ENCODE measurements at regions not wholly inside any gene's neighbourhood (a gene's known extent, or its start where the extent isn't known, plus 50 kb on each side); places are given as distances from the start of the nearest gene placed in this dataset.
A peak's percentile ranks its signal among the peaks of the same experiment; 100 is the strongest.

DNA sequence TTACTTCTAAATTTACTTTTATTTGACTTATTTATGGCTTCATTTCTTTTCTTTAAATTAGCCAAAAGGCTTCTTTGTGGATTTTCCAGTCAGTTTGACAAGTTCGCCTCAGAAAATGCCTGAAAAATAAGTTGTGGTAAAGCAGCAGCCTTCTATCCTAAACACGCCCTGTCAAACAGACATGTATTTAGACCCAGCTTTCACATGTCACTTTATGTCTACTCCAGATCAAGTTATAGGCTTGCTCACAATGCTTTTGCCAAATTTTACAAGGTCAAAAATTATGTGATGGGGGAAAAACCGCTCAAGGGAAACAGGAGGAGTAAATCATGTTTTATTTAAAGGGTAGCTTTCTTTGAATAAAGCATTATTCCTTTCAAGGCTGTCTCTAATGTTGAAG, 615.0 kb downstream of the HDGFL1 start:
- 70 to 100% (median 92%) methylated on average over 1 to 3 of the region's 3 CpGs for WGBS, 10 experiments
- Histone ChIP-seq H3K4me3 (no peak overlapping the region), H3K27ac (no peak overlapping the region), H3K4me1 (replicated peaks in 1 of 2) (peaks cover 7 to 14% of the 10 kb centered on the region in 2 donors)
- in situ Hi-C loops (cut with MboI; ENCODE audit: low pct_unique_long_range_greater_than_20kb in 2 of 9, low sequenced_read_pairs in 9 of 9, unreplicated experiment in 9 of 9): no loop called here
- no peak for ATAC-seq (replicated peaks in 6 of 8)

DNA sequence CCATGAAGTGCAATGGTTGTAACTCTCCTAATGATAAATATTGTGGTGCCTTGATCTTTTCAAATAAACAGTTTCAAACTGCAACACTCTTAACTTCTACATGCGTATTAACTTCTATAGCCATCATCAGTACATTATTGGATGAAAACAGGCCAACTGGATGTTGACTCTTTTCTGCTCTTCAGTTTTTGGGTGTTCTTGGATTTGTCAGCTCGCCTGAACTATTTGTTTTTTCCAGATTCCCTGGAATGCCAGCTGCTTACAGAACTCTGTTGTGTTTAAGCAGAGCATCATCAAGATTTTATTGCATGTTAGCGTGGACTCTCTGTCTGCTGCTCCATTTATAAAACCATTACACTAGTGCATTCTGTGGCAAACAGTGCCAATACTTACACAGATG, 626.1 kb downstream of the HDGFL1 start:
- 19 to 100% (median 83%) methylated on average over 1 to 3 of the region's 3 CpGs; no CpG with 5 or more reads in 1 of the 10 experiments for WGBS, 10 experiments

GRCh38 chr6:23199541-23199940, 630.2 kb downstream of the HDGFL1 start:
- ATAC-seq (replicated peaks in 6 of 8): no peak
- no peak overlapping the region for H3K27ac ChIP-seq
- no peak overlapping the region for H3K4me3 ChIP-seq
- WGBS, 10 experiments: 41 to 100% (median 92%) methylated on average over 4 of the region's 4 CpGs
- H3K4me1 ChIP-seq (replicated peaks in 1 of 2): no peaks in the 10 kb centered on the region
- in situ Hi-C loops (cut with MboI; ENCODE audit: low pct_unique_long_range_greater_than_20kb in 2 of 9, low sequenced_read_pairs in 9 of 9, unreplicated experiment in 9 of 9): no loop called here

More for the DNA sequence above, 626.1 kb downstream of the HDGFL1 start:
- no peak overlapping the region for H3K4me3 ChIP-seq
- H3K4me1 ChIP-seq (replicated peaks in 1 of 2): no peaks in the 10 kb centered on the region
- in situ Hi-C loops (cut with MboI; ENCODE audit: low pct_unique_long_range_greater_than_20kb in 2 of 9, low sequenced_read_pairs in 9 of 9, unreplicated experiment in 9 of 9): no loop called here
- ATAC-seq (replicated peaks in 6 of 8): no peak
- no peak overlapping the region for H3K27ac ChIP-seq

DNA sequence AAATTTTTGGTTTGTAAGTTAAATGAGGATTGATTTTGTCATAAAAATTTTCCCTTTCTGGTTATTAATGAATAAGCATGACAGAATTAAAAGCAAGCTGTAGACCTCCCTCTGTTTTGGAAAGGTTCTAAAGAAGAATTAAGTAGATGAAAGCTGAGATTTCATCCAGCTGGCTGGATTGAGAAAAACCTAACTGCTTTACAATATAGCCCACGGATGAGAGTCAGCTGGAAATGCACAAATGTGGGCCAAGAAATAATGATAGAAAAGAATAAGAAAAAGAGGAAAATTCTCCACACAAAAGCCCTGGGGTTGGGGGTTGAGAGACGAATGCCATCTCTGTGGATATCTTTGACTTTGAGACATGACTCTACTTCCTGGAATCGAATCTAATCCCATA, 631.6 kb downstream of the HDGFL1 start:
- no peak overlapping the region for H3K27ac ChIP-seq
- WGBS, 10 experiments: 20 to 100% (median 47%) methylated on average over 1 to 3 of the region's 3 CpGs
- in situ Hi-C loops (cut with MboI; ENCODE audit: low pct_unique_long_range_greater_than_20kb in 2 of 9, low sequenced_read_pairs in 9 of 9, unreplicated experiment in 9 of 9): no loop called here
- ATAC-seq (replicated peaks in 6 of 8): no peak
- H3K4me3 ChIP-seq: no peak overlapping the region
- no peaks in the 10 kb centered on the region for H3K4me1 ChIP-seq (replicated peaks in 1 of 2)

GRCh38 chr6:23202207-23202606, 632.8 kb downstream of the HDGFL1 start:
- H3K4me3 ChIP-seq: no peak overlapping the region
- 34 to 96% (median 80%) methylated on average over 1 to 5 of the region's 5 CpGs; no CpG with 5 or more reads in 2 of the 10 experiments for WGBS, 10 experiments
- H3K27ac ChIP-seq: no peak overlapping the region
- ATAC-seq (replicated peaks in 6 of 8): no peak
- H3K4me1 ChIP-seq (replicated peaks in 1 of 2): no peaks in the 10 kb centered on the region
- in situ Hi-C loops (cut with MboI; ENCODE audit: low pct_unique_long_range_greater_than_20kb in 2 of 9, low sequenced_read_pairs in 9 of 9, unreplicated experiment in 9 of 9): no loop called here

DNA sequence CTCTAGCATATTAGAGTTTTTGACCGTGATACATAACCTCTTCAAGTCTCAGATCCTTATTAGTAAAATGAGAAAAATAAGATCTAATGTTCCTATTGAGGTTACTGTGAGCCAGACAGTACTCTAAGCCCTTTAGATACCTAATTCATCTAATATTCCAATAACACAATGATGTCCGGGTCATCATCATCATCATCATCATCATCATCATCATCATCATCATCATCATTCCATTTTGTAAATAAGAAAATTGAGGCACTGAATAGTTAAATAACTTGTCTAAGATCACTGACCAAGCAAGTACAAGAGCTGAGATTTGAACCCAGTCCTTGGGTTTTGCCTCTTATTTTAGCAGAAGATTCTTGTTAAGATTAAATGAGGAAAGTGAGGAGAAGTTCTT, 643.0 kb downstream of the HDGFL1 start:
- Histone ChIP-seq H3K27ac (no peak overlapping the region), H3K4me3 (no peak overlapping the region), H3K4me1 (replicated peaks in 1 of 2) (no peaks in the 10 kb centered on the region)
- no peak for ATAC-seq (replicated peaks in 6 of 8)
- WGBS, 10 experiments: 0 to 100% (median 62%) methylated on average over 1 to 2 of the region's 2 CpGs; no CpG with 5 or more reads in 4 of the 10 experiments
- in situ Hi-C loops (cut with MboI; ENCODE audit: low pct_unique_long_range_greater_than_20kb in 2 of 9, low sequenced_read_pairs in 9 of 9, unreplicated experiment in 9 of 9): no loop called here

GRCh38 chr6:23213193-23213592, 643.8 kb downstream of the HDGFL1 start:
- no peaks in the 10 kb centered on the region for H3K4me1 ChIP-seq (replicated peaks in 1 of 2)
- 20 to 83% (median 78%) methylated on average over 1 of the region's 1 CpG; no CpG with 5 or more reads in 6 of the 10 experiments for WGBS, 10 experiments
- no peak overlapping the region for H3K27ac ChIP-seq
- in situ Hi-C loops (cut with MboI; ENCODE audit: low pct_unique_long_range_greater_than_20kb in 2 of 9, low sequenced_read_pairs in 9 of 9, unreplicated experiment in 9 of 9): no loop called here
- no peak overlapping the region for H3K4me3 ChIP-seq
- no peak for ATAC-seq (replicated peaks in 6 of 8)

DNA sequence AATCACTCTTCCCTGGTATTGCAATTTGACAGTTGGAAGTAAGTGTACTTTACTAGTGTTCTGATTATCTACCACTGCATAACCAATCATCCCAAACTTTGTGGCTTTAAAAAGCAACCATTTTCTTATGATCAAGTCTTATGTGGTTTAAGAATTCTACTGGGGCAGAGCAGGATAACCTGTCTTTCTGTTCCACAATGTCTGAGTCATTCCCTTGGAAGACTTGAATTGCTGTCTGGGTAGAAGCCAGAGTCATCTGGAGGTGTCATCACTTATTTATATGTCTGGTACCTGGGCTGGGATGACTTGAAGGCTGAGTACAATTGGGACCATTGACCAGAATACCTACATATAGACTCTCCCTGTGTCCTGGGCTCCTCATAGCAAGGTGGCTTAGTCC, 644.3 kb downstream of the HDGFL1 start:
- in situ Hi-C loops (cut with MboI; ENCODE audit: low pct_unique_long_range_greater_than_20kb in 2 of 9, low sequenced_read_pairs in 9 of 9, unreplicated experiment in 9 of 9): no loop called here
- ATAC-seq (replicated peaks in 6 of 8): no peak
- Histone ChIP-seq H3K27ac (no peak overlapping the region), H3K4me1 (replicated peaks in 1 of 2) (peaks cover under 1 to 1% of the 10 kb centered on the region in 2 donors), H3K4me3 (no peak overlapping the region)

DNA sequence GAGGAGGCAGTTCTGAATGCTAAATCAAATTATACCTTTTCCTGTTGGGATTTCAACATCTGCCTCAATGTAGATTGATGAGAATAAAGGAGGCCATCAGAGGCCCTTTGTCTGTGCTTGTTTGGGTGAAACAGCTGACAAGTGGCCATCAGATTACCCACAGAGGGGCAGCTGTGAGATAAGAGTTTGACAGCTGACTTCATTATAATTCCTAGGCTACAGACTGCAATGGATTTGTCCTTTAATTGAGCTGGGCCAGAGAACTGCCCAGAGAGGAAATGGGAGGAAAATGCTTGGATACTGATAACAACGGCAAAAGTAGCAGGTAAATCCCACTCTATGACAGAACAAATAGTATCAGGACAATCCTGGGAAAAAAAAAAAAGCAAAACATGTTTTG, 649.4 kb downstream of the HDGFL1 start:
- WGBS, 10 experiments: 11 to 90% (median 38%) methylated on average over 1 of the region's 1 CpG; no CpG with 5 or more reads in 3 of the 10 experiments
- peak in 5 of 8 experiments; percentile 69 to 88 (median 74) for ATAC-seq (replicated peaks in 6 of 8)
- Histone ChIP-seq H3K4me1 (replicated peaks in 1 of 2) (peaks cover 7% of the 10 kb centered on the region in 2 donors), H3K27ac (no peak overlapping the region), H3K4me3 (no peak overlapping the region)
- in situ Hi-C loops (cut with MboI; ENCODE audit: low pct_unique_long_range_greater_than_20kb in 2 of 9, low sequenced_read_pairs in 9 of 9, unreplicated experiment in 9 of 9): no loop called here

- in situ Hi-C loops (cut with MboI; ENCODE audit: low pct_unique_long_range_greater_than_20kb in 2 of 9, low sequenced_read_pairs in 9 of 9, unreplicated experiment in 9 of 9): no loop called here
- H3K4me1 ChIP-seq (replicated peaks in 1 of 2): peaks cover 7% of the 10 kb centered on the region in 2 donors
- no peak for ATAC-seq (replicated peaks in 6 of 8)
- H3K4me3 ChIP-seq: no peak overlapping the region
- 0 to 67% (median 0%) methylated on average over 1 of the region's 1 CpG; no CpG with 5 or more reads in 1 of the 10 experiments for WGBS, 10 experiments
- H3K27ac ChIP-seq: no peak overlapping the region
Observed at GRCh38 chr6:23222724-23223123, 653.4 kb downstream of the HDGFL1 start.

DNA sequence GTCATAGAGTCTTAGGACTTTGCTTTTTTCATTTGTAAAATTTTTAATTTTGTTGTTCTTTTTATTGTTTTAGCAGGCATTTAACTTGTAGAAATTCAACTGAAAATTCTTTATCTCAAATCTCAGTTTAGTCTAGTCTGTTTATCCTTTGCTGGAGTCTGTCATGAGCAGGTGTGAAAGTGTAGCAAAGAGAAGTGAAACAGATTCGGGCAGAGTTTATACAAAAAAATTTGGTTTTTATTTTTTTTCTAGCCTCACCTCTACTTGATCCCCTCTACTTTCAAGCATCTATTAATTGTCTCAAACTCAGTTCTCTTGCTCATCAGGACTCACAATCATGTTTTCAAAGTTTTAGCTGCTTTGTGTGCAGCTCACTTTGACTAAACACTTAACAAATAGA, 655.2 kb downstream of the HDGFL1 start:
- in situ Hi-C loops (cut with MboI; ENCODE audit: low pct_unique_long_range_greater_than_20kb in 2 of 9, low sequenced_read_pairs in 9 of 9, unreplicated experiment in 9 of 9): no loop called here
- no peak overlapping the region for H3K27ac ChIP-seq
- WGBS, 10 experiments: 0 to 100% (median 100%) methylated on average over 1 of the region's 1 CpG; no CpG with 5 or more reads in 2 of the 10 experiments
- no peaks in the 10 kb centered on the region for H3K4me1 ChIP-seq (replicated peaks in 1 of 2)
- ATAC-seq (replicated peaks in 6 of 8): no peak
- no peak overlapping the region for H3K4me3 ChIP-seq

- WGBS, 10 experiments: 20 to 100% (median 93%) methylated on average over 1 to 9 of the region's 11 CpGs; no CpG with 5 or more reads in 1 of the 10 experiments
- no peak overlapping the region for H3K4me3 ChIP-seq
- in situ Hi-C loops (cut with MboI; ENCODE audit: low pct_unique_long_range_greater_than_20kb in 2 of 9, low sequenced_read_pairs in 9 of 9, unreplicated experiment in 9 of 9): no loop called here
- no peaks in the 10 kb centered on the region for H3K4me1 ChIP-seq (replicated peaks in 1 of 2)
- H3K27ac ChIP-seq: no peak overlapping the region
- peak in 3 of 8 experiments; percentile 29 to 87 (median 54) for ATAC-seq (replicated peaks in 6 of 8)
Observed at GRCh38 chr6:23228439-23229024, 659.2 kb downstream of the HDGFL1 start.

GRCh38 chr6:23243854-23244253, 674.5 kb downstream of the HDGFL1 start:
- Histone ChIP-seq H3K4me1 (replicated peaks in 1 of 2) (no peaks in the 10 kb centered on the region), H3K27ac (no peak overlapping the region), H3K4me3 (no peak overlapping the region)
- ATAC-seq (replicated peaks in 6 of 8): no peak
- in situ Hi-C loops (cut with MboI; ENCODE audit: low pct_unique_long_range_greater_than_20kb in 2 of 9, low sequenced_read_pairs in 9 of 9, unreplicated experiment in 9 of 9): no loop called here
- WGBS, 10 experiments: 54 to 94% (median 89%) methylated on average over 2 to 5 of the region's 5 CpGs; no CpG with 5 or more reads in 2 of the 10 experiments

DNA sequence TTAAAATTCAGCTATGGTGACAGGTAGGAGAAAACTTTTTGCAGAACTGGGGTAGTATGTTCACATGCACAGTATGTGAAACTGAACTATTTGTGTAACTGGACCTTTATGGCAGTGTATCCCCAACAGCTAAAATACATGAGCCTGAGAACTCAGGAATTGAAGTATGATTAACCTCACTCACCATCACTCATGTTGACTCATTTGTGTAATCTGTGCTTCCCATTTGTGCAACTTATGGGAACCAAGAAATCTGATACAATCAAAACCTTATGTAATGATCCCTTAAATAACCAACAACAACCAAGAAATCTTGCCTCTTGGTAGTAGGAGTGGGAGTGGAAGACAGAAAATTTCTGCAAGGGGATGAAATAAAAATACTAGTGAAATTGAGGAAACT, 674.9 kb downstream of the HDGFL1 start:
- ATAC-seq (replicated peaks in 6 of 8): no peak
- Histone ChIP-seq H3K27ac (no peak overlapping the region), H3K4me3 (no peak overlapping the region), H3K4me1 (replicated peaks in 1 of 2) (no peaks in the 10 kb centered on the region)
- in situ Hi-C loops (cut with MboI; ENCODE audit: low pct_unique_long_range_greater_than_20kb in 2 of 9, low sequenced_read_pairs in 9 of 9, unreplicated experiment in 9 of 9): no loop called here

All from motor neuron (in vitro differentiated cells).